ENCODE measurements at regions not wholly inside any gene's neighbourhood (a gene's known extent, or its start where the extent isn't known, plus 50 kb on each side); places are given as distances from the start of the nearest gene placed in this dataset.
A peak's percentile ranks its signal among the peaks of the same experiment; 100 is the strongest.
"Not testable (repeated sequence)": the region's sequence is repeated elsewhere in the genome, so short reads cannot be mapped to it uniquely, and the experiment has no call there.

- DNase-seq = no peak
Observed at GRCh38 chr1:243996223-243996622, 54.9 kb upstream of the ZBTB18 start.

GRCh38 chr1:243991650-243992049 is 59.4 kb upstream of the ZBTB18 start:
- no peak for DNase-seq

- DNase-seq = no peak
Observed at GRCh38 chr1:243984788-243985187, 66.3 kb upstream of the ZBTB18 start.

- no peak for DNase-seq
Observed at GRCh38 chr1:243982447-243983018, 68.5 kb upstream of the ZBTB18 start.

- no peak for DNase-seq
Observed at GRCh38 chr1:243980471-243980870, 70.6 kb upstream of the ZBTB18 start.

GRCh38 chr1:243980071-243980470 is 71.0 kb upstream of the ZBTB18 start:
- DNase-seq = no peak

- peak; percentile 9 for DNase-seq
Observed at GRCh38 chr1:243979396-243979795, 71.7 kb upstream of the ZBTB18 start.

GRCh38 chr1:243977094-243977493 is 74.0 kb upstream of the ZBTB18 start:
- DNase-seq = no peak

GRCh38 chr1:243974451-243975292 is 76.4 kb upstream of the ZBTB18 start:
- DNase-seq = no peak

- no peak for DNase-seq
Observed at GRCh38 chr1:243973169-243973568, 77.9 kb upstream of the ZBTB18 start.

- no peak for DNase-seq
Observed at GRCh38 chr1:243970077-243970476, 81.0 kb upstream of the ZBTB18 start.

GRCh38 chr1:243968413-243968812 is 82.7 kb upstream of the ZBTB18 start:
- no peak for DNase-seq

- DNase-seq = no peak
Observed at GRCh38 chr1:243964915-243965314, 86.2 kb upstream of the ZBTB18 start.

GRCh38 chr1:243963571-243963970 is 87.5 kb upstream of the ZBTB18 start:
- DNase-seq = no peak

GRCh38 chr1:243962541-243962940 is 88.5 kb upstream of the ZBTB18 start:
- DNase-seq = no peak

GRCh38 chr1:243959998-243960397 is 91.1 kb upstream of the ZBTB18 start:
- no peak for DNase-seq

GRCh38 chr1:243957141-243957540 is 93.9 kb upstream of the ZBTB18 start:
- DNase-seq = no peak

- no peak for DNase-seq
Observed at GRCh38 chr1:243956450-243956849, 94.6 kb upstream of the ZBTB18 start.

GRCh38 chr1:243951207-243951606 is 99.9 kb upstream of the ZBTB18 start:
- not testable (repeated sequence) for DNase-seq

- DNase-seq = no peak
Observed at GRCh38 chr1:243950166-243950565, 100.1 kb upstream of the AKT3 start.

- DNase-seq = peak; percentile 61
Observed at GRCh38 chr1:243946946-243947345, 96.9 kb upstream of the AKT3 start.

- no peak for DNase-seq
Observed at GRCh38 chr1:243946253-243946652, 96.2 kb upstream of the AKT3 start.

- no peak for DNase-seq
Observed at GRCh38 chr1:243945727-243946126, 95.7 kb upstream of the AKT3 start.

GRCh38 chr1:243944429-243945160 is 94.6 kb upstream of the AKT3 start:
- no peak for DNase-seq

Measured in CD4-positive, alpha-beta T cell treated with Interleukin-17A for 4 hours (primary cell).